ENCODE measurements at regions not wholly inside any gene's neighbourhood (a gene's known extent, or its start where the extent isn't known, plus 50 kb on each side); places are given as distances from the start of the nearest gene placed in this dataset.

- no peaks in the 10 kb centered on the region for H3K9me3 ChIP-seq
- no peak overlapping the region for H3K4me3 ChIP-seq
- TF ChIP-seq EP300 (IDR thresholded peaks at IDR 0.05) (no peak), CTCF (IDR thresholded peaks at IDR 0.05) (no peak), POLR2AphosphoS5 (IDR thresholded peaks at IDR 0.05) (no peak), POLR2A (IDR thresholded peaks at IDR 0.05; ENCODE audit: low read depth) (no peak)
- intact Hi-C loops (cut with DNase I): no loop called here
- no peak for DNase-seq (ENCODE audit: extremely low spot score)
- 83% methylated on average over 2 of the region's 2 CpGs for WGBS
- H3K27me3 ChIP-seq: peaks cover 0 to 4% (median 0%) of the 10 kb centered on the region in 4 donors
- H3K36me3 ChIP-seq: no peaks in the 10 kb centered on the region
- H3K4me1 ChIP-seq: no peaks in the 10 kb centered on the region
- H3K27ac ChIP-seq (replicated peaks in 1 of 4): no peak overlapping the region
These were observed 327.8 kb downstream of the MATN1 start for GRCh38 chr1:30395631-30396030.

- DNase-seq (ENCODE audit: extremely low spot score): no peak
- 63% methylated on average over 4 of the region's 4 CpGs for WGBS
- intact Hi-C loops (cut with DNase I): no loop called here
- H3K36me3 ChIP-seq: no peaks in the 10 kb centered on the region
- no peaks in the 10 kb centered on the region for H3K4me1 ChIP-seq
- TF ChIP-seq EP300 (IDR thresholded peaks at IDR 0.05) (no peak), POLR2AphosphoS5 (IDR thresholded peaks at IDR 0.05) (no peak), POLR2A (IDR thresholded peaks at IDR 0.05; ENCODE audit: low read depth) (no peak), CTCF (IDR thresholded peaks at IDR 0.05) (no peak)
- peaks cover 0 to 48% (median 4%) of the 10 kb centered on the region in 4 donors for H3K27me3 ChIP-seq
- no peak overlapping the region for H3K4me3 ChIP-seq
- H3K9me3 ChIP-seq: no peaks in the 10 kb centered on the region
- H3K27ac ChIP-seq (replicated peaks in 1 of 4): no peak overlapping the region
These were observed 335.0 kb downstream of the MATN1 start for GRCh38 chr1:30388386-30388785.

GRCh38 chr1:30386156-30386926 lies 337.0 kb downstream of the MATN1 start:
- H3K9me3 ChIP-seq: no peaks in the 10 kb centered on the region
- peaks cover 0 to 69% (median 4%) of the 10 kb centered on the region in 4 donors for H3K27me3 ChIP-seq
- no peaks in the 10 kb centered on the region for H3K36me3 ChIP-seq
- TF ChIP-seq CTCF (IDR thresholded peaks at IDR 0.05) (no peak), POLR2A (IDR thresholded peaks at IDR 0.05; ENCODE audit: low read depth) (no peak), EP300 (IDR thresholded peaks at IDR 0.05) (no peak), POLR2AphosphoS5 (IDR thresholded peaks at IDR 0.05) (no peak)
- no peak overlapping the region for H3K4me3 ChIP-seq
- H3K27ac ChIP-seq (replicated peaks in 1 of 4): no peak overlapping the region
- no peak for DNase-seq (ENCODE audit: extremely low spot score)
- H3K4me1 ChIP-seq: no peaks in the 10 kb centered on the region
- WGBS: 70% methylated on average over 16 of the region's 17 CpGs
- intact Hi-C loops (cut with DNase I): no loop called here

GRCh38 chr1:30385246-30385995 lies 338.0 kb downstream of the MATN1 start:
- intact Hi-C loops (cut with DNase I): no loop called here
- TF ChIP-seq POLR2AphosphoS5 (IDR thresholded peaks at IDR 0.05) (no peak), CTCF (IDR thresholded peaks at IDR 0.05) (no peak), POLR2A (IDR thresholded peaks at IDR 0.05; ENCODE audit: low read depth) (no peak), EP300 (IDR thresholded peaks at IDR 0.05) (no peak)
- Histone ChIP-seq H3K36me3 (no peaks in the 10 kb centered on the region), H3K27ac (replicated peaks in 1 of 4) (no peak overlapping the region), H3K9me3 (no peaks in the 10 kb centered on the region), H3K4me3 (no peak overlapping the region), H3K27me3 (peaks cover 0 to 71% (median 4%) of the 10 kb centered on the region in 4 donors), H3K4me1 (peaks cover 0 to 2% (median 2%) of the 10 kb centered on the region in 4 donors)
- 68% methylated on average over 13 of the region's 17 CpGs for WGBS
- no peak for DNase-seq (ENCODE audit: extremely low spot score)

All from esophagus muscularis mucosa (tissue), 4 donors.